ENCODE measurements at regions not wholly inside any gene's neighbourhood (a gene's known extent, or its start where the extent isn't known, plus 50 kb on each side); places are given as distances from the start of the nearest gene placed in this dataset.

GRCh38 chr10:78584681-78585080 lies 484.1 kb upstream of the ZMIZ1 start:
- TF ChIP-seq, protein P1, sequence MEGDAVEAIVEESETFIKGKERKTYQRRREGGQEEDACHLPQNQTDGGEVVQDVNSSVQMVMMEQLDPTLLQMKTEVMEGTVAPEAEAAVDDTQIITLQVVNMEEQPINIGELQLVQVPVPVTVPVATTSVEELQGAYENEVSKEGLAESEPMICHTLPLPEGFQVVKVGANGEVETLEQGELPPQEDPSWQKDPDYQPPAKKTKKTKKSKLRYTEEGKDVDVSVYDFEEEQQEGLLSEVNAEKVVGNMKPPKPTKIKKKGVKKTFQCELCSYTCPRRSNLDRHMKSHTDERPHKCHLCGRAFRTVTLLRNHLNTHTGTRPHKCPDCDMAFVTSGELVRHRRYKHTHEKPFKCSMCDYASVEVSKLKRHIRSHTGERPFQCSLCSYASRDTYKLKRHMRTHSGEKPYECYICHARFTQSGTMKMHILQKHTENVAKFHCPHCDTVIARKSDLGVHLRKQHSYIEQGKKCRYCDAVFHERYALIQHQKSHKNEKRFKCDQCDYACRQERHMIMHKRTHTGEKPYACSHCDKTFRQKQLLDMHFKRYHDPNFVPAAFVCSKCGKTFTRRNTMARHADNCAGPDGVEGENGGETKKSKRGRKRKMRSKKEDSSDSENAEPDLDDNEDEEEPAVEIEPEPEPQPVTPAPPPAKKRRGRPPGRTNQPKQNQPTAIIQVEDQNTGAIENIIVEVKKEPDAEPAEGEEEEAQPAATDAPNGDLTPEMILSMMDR (IDR thresholded peaks at IDR 0.05): no peak
- no peak for TF ChIP-seq POLR2A (IDR thresholded peaks at IDR 0.05)

All from right lobe of liver (tissue), 4 donors.